Vagina (tissue), 2 donors: ENCODE measurements at regions not wholly inside any gene's neighbourhood (a gene's known extent, or its start where the extent isn't known, plus 50 kb on each side); places are given as distances from the start of the nearest gene placed in this dataset.

Source experiments
- POLR2A ChIP-seq, 2 donors: fragments of 450-650 bp; IDR thresholded peaks; one replicate each; pipeline ENCODE4 v1.6.1; 2017; ENCODE audit warnings: antibody characterized with exemption in 2 of 2, mild to moderate bottlenecking in 2 of 2, moderate library complexity in 2 of 2
- POLR2AphosphoS5 ChIP-seq, 2 donors: sonication (generic); formaldehyde crosslinking; IDR thresholded peaks; one replicate each; pipeline ENCODE4 v1.9.0; 2017; ENCODE audit warnings: antibody characterized with exemption in 2 of 2, mild to moderate bottlenecking in 2 of 2, low read depth in 1 of 2; ENCODE audit not compliant: insufficient read depth in 1 of 2
- TF ChIP-seq, protein P1 (sequence below), 3 experiments: fragments of 450-650 bp in 2 of 3; fragments of 200-600 bp in 1 of 3; sonication (generic) in 1 of 3; IDR thresholded peaks; one replicate each; pipeline ENCODE4 v1.5.1; 2017 to 2019; ENCODE audit warnings: antibody characterized with exemption in 3 of 3, mild to moderate bottlenecking in 2 of 3, moderate library complexity in 2 of 3

DNA sequence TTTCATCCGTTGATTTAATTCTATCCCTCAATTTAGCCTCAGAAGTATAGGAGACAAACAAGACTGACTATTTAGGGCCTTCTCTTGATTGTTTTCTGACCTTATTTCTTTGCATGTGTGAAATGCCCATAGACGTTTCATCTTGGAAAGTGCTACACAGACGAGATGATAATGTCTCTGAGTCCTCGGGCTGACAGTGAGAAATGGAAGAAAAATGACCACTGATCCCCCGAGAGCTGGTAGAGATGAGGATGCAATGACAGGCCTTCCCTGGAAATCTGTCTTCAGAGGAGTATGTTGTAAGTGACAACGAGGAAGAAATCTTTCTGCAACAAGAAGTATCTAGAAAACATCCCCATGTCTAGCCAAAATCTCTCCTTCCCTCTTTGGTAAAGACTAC is 522.9 kb downstream of the HAPSTR1 start:
- TF ChIP-seq, protein P1, sequence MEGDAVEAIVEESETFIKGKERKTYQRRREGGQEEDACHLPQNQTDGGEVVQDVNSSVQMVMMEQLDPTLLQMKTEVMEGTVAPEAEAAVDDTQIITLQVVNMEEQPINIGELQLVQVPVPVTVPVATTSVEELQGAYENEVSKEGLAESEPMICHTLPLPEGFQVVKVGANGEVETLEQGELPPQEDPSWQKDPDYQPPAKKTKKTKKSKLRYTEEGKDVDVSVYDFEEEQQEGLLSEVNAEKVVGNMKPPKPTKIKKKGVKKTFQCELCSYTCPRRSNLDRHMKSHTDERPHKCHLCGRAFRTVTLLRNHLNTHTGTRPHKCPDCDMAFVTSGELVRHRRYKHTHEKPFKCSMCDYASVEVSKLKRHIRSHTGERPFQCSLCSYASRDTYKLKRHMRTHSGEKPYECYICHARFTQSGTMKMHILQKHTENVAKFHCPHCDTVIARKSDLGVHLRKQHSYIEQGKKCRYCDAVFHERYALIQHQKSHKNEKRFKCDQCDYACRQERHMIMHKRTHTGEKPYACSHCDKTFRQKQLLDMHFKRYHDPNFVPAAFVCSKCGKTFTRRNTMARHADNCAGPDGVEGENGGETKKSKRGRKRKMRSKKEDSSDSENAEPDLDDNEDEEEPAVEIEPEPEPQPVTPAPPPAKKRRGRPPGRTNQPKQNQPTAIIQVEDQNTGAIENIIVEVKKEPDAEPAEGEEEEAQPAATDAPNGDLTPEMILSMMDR (IDR thresholded peaks at IDR 0.05): no peak
- TF ChIP-seq POLR2A (IDR thresholded peaks at IDR 0.05) (no peak), POLR2AphosphoS5 (IDR thresholded peaks at IDR 0.05; ENCODE audit: insufficient read depth in 1 of 2, low read depth in 1 of 2) (no peak)
